Right lobe of liver (tissue), 4 donors: ENCODE measurements at regions not wholly inside any gene's neighbourhood (a gene's known extent, or its start where the extent isn't known, plus 50 kb on each side); places are given as distances from the start of the nearest gene placed in this dataset.

Experiments
- POLR2A ChIP-seq: fragments of 450-650 bp; IDR thresholded peaks from one replicate; pipeline ENCODE4 v1.6.1; 2017; ENCODE audit warnings: antibody characterized with exemption, mild to moderate bottlenecking
- TF ChIP-seq, protein P1 (sequence below), 4 donors: fragments of 200-600 bp in 3 of 4; fragments of 450-650 bp in 1 of 4; IDR thresholded peaks; one replicate each; pipeline versions ENCODE4 v1.5.1 to v1.8.0; 2016 to 2022; ENCODE audit warnings: antibody characterized with exemption in 4 of 4, mild to moderate bottlenecking in 2 of 4
- donor health status: DM: no; HTN: no; CAD: no.
- donor health status: DM: no; HTN: no; CAD: no.
- donor health status: DM: no; HTN: yes; CAD: no.

DNA sequence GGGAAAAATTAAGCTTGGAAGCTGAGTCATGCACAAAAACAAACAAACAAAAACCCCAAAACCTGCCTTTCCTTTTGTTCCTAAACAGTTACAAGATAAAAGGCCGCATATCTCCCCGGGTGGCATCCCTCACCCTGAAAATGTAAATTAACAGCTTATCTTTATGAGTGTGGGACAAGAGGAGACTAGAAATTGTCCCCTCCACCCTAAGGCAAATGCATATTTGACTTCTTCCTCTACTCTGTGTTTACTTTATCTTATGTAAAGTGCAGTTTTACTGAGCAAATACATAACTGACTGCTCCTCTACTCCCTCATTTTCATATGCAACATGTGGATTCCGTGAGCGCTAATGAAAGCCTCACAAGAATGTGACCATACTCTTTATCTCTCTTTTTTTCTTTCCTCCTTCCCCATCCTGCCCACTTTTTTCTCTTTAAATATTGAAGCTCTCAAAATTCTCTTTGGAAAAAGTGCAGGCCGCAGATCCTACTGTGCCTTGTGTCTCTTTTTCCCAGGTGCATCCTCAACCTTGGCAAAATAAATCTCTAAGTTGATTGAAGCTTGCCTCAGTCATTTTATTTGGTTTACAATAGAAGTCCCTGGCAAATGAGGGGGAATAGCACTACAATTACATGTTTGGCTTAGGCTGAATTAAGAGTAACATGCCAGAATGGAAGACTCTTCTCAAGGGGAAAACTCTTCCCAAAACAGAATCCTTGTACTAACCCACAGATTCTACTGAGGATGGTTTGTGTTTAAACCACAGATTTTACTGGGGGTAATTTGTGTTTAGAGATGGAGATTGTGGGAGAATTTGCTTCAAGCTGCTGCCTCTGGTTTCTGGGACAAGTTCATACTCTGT, 72.7 kb upstream of the WDR72 start:
- TF ChIP-seq, protein P1, sequence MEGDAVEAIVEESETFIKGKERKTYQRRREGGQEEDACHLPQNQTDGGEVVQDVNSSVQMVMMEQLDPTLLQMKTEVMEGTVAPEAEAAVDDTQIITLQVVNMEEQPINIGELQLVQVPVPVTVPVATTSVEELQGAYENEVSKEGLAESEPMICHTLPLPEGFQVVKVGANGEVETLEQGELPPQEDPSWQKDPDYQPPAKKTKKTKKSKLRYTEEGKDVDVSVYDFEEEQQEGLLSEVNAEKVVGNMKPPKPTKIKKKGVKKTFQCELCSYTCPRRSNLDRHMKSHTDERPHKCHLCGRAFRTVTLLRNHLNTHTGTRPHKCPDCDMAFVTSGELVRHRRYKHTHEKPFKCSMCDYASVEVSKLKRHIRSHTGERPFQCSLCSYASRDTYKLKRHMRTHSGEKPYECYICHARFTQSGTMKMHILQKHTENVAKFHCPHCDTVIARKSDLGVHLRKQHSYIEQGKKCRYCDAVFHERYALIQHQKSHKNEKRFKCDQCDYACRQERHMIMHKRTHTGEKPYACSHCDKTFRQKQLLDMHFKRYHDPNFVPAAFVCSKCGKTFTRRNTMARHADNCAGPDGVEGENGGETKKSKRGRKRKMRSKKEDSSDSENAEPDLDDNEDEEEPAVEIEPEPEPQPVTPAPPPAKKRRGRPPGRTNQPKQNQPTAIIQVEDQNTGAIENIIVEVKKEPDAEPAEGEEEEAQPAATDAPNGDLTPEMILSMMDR (IDR thresholded peaks at IDR 0.05): no peak
- no peak for TF ChIP-seq POLR2A
